Left lung (tissue), 4 donors: ENCODE measurements at regions not wholly inside any gene's neighbourhood (a gene's known extent, or its start where the extent isn't known, plus 50 kb on each side); places are given as distances from the start of the nearest gene placed in this dataset.

Experiments
- ATAC-seq: fragments of 200-7000 bp; cut with Tn5 transposase; one replicate; pipeline ENCODE4 v1.9.1; 2020; ENCODE audit warnings: moderate library complexity
- DNase-seq, 4 donors: peaks; one replicate each; pipeline ENCODE4 v3.0.0-alpha.2; 2013 to 2020
- H3K27ac ChIP-seq, 2 donors: fragments of 200-600 bp; sonication (generic) in 1 of 2; one replicate each; pipeline versions ENCODE4 v1.5.0 to v1.8.0; 2020 to 2021
- H3K27me3 ChIP-seq, 2 donors: fragments of 200-600 bp; sonication (generic) in 1 of 2; one replicate each; pipeline versions ENCODE4 v1.5.0 to v1.8.0; 2020 to 2021
- H3K36me3 ChIP-seq, 2 donors: fragments of 200-600 bp; sonication (generic) in 1 of 2; one replicate each; pipeline versions ENCODE4 v1.5.0 to v1.8.0; 2020 to 2021
- H3K4me1 ChIP-seq, 2 donors: fragments of 200-600 bp; one replicate each; pipeline ENCODE4 v1.8.0; 2021
- H3K4me3 ChIP-seq, 2 donors: fragments of 200-600 bp; sonication (generic) in 1 of 2; one replicate each; pipeline versions ENCODE4 v1.5.0 to v1.8.0; 2020 to 2021; ENCODE audit warnings: mild to moderate bottlenecking in 1 of 2
- H3K9me3 ChIP-seq, 2 donors: fragments of 200-600 bp; sonication (generic) in 1 of 2; one replicate each; pipeline versions ENCODE4 v1.5.0 to v1.8.0; 2020 to 2021
- intact Hi-C, 2 donors: fragments of 100-400 bp; cut with DNase I; formaldehyde crosslinking; loops; one replicate each; pipeline versions ENCODE4 v1.11.2 to v1.14.2; 2022
- TF ChIP-seq, protein P1 (sequence below), 2 donors: fragments of 200-600 bp; sonication (generic) in 1 of 2; IDR thresholded peaks; one replicate each; pipeline versions ENCODE4 v1.5.0 to v1.8.0; 2021; ENCODE audit warnings: antibody characterized with exemption in 2 of 2
- donor health status: DM: no; HTN: yes; CAD: no.
- donor health status: DM: no; HTN: no; CAD: no.

DNA sequence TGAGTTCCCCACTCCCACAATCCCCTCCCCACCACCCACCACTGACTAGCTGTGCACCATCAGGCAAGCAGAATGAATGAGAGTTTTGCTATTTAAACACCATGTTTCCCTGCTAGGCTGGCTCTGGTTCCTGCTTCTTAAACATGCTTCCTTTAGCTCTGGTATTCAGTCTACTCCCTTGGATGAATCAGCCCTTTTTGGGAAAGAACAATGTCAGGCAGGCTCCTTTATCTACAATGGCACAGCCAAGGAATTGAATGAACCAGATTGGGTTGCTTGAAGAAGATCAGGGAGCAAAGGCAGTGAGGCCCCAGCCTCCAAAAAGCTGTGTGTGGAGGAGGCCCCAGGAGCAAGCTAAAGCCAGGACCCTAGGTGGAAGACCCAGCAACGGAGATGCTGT, 92.9 kb upstream of the ISX start:
- intact Hi-C loops = no loop called here
- H3K27me3 ChIP-seq = peaks cover 0 to 10% of the 10 kb centered on the region in 2 donors
- TF ChIP-seq, protein P1, sequence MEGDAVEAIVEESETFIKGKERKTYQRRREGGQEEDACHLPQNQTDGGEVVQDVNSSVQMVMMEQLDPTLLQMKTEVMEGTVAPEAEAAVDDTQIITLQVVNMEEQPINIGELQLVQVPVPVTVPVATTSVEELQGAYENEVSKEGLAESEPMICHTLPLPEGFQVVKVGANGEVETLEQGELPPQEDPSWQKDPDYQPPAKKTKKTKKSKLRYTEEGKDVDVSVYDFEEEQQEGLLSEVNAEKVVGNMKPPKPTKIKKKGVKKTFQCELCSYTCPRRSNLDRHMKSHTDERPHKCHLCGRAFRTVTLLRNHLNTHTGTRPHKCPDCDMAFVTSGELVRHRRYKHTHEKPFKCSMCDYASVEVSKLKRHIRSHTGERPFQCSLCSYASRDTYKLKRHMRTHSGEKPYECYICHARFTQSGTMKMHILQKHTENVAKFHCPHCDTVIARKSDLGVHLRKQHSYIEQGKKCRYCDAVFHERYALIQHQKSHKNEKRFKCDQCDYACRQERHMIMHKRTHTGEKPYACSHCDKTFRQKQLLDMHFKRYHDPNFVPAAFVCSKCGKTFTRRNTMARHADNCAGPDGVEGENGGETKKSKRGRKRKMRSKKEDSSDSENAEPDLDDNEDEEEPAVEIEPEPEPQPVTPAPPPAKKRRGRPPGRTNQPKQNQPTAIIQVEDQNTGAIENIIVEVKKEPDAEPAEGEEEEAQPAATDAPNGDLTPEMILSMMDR (IDR thresholded peaks at IDR 0.05) = no peak
- ATAC-seq (no peak), DNase-seq (no peak)
- H3K4me1 ChIP-seq = no peaks in the 10 kb centered on the region
- no peak overlapping the region for H3K4me3 ChIP-seq
- H3K9me3 ChIP-seq = peaks cover 0 to 7% of the 10 kb centered on the region in 2 donors
- H3K36me3 ChIP-seq = no peaks in the 10 kb centered on the region
- no peak overlapping the region for H3K27ac ChIP-seq

DNA sequence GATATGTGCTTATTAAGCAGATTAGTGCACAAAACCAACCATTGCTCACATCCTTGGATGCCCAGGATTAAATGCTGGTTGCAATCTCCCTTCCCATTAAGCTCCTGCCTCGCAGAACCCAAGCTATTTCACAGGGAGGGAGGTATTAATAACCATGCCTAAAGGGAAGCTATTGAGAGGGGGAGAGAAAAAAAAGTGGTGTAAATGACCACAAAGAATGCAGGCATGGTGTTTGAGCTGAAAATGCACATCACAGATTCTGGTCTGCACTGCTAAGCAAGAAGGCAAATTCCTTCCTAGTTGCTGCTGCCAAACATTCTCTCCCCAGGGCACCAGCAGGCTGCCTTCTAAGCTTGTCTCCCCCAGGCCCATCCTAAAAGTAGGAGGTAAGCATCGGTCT, 92.0 kb upstream of the ISX start:
- no peak overlapping the region for H3K27ac ChIP-seq
- no peaks in the 10 kb centered on the region for H3K4me1 ChIP-seq
- H3K36me3 ChIP-seq = no peaks in the 10 kb centered on the region
- TF ChIP-seq, protein P1 (IDR thresholded peaks at IDR 0.05) = no peak
- intact Hi-C loops = no loop called here
- peaks cover 0 to 7% of the 10 kb centered on the region in 2 donors for H3K9me3 ChIP-seq
- peaks cover 0 to 10% of the 10 kb centered on the region in 2 donors for H3K27me3 ChIP-seq
- no peak overlapping the region for H3K4me3 ChIP-seq
- ATAC-seq = no peak
- DNase-seq = no peak

DNA sequence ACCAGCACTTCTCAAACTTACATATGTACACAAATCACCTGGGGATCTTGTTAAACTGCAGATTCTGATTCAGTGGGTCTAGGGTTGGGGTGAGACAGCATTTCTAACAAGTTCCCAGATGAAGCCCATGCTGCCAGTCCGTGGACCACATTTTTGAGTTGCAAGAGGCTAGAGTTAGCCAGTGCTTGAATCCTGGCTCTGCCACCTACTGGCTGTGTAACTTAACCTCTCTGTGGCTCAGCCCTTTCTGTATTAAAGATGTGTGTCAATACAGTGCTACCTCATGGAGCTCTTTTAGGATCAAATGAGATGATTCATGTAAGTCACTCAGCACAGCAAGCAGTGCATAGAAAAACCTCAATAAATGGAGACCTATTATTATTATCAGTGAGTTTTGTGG, 90.2 kb upstream of the ISX start:
- ATAC-seq (no peak), DNase-seq (no peak)
- H3K4me3 ChIP-seq = no peak overlapping the region
- H3K4me1 ChIP-seq = no peaks in the 10 kb centered on the region
- H3K36me3 ChIP-seq = no peaks in the 10 kb centered on the region
- TF ChIP-seq, protein P1 (IDR thresholded peaks at IDR 0.05) = no peak
- H3K9me3 ChIP-seq = peaks cover 0 to 7% of the 10 kb centered on the region in 2 donors
- peaks cover 0 to 10% of the 10 kb centered on the region in 2 donors for H3K27me3 ChIP-seq
- intact Hi-C loops = no loop called here
- H3K27ac ChIP-seq = no peak overlapping the region

DNA sequence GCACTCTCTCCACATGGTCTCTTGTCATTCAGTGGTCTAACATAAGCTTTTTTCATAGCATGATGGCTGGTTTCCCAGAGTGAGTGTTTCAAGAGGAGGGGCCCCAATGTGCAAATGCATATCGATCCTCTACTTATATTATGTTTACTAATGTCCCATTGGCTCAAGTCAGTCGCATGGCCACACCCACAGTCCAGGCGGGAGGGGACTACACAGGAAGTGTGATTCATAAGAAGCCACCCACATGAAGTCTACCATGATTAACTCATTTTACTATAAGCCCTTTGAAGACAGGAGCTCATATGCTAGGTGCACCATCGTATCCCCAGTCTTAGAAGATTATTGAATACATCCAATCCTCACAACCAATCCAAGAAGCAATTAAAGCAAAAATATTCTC, 89.5 kb upstream of the ISX start:
- DNase-seq (no peak), ATAC-seq (no peak)
- TF ChIP-seq, protein P1 (IDR thresholded peaks at IDR 0.05) = no peak
- intact Hi-C loops = no loop called here
- Histone ChIP-seq H3K9me3 (peaks cover 0 to 7% of the 10 kb centered on the region in 2 donors), H3K4me3 (no peak overlapping the region), H3K27ac (no peak overlapping the region), H3K4me1 (no peaks in the 10 kb centered on the region), H3K36me3 (no peaks in the 10 kb centered on the region), H3K27me3 (peaks cover 0 to 10% of the 10 kb centered on the region in 2 donors)

DNA sequence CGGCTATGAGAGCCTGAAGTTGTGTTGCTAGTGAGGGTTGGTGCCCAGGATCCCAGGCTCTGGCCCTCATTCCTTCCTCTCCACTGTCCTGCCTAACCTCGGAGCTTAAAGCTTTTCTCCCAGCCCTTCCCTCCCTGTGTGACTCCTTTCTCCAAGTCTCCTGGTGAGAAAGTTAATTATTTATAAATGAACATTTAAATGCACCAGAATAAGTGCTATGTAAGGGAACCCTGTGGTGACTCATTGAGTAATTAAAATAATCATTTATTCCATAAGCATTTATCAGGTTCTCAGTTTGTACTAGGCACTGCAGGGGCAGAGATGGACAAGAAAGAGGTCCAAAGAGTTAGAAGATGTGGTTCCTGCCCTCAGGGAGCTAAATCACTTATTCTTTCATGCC, 89.1 kb upstream of the ISX start:
- TF ChIP-seq, protein P1 (IDR thresholded peaks at IDR 0.05) = no peak
- Histone ChIP-seq H3K27ac (no peak overlapping the region), H3K36me3 (no peaks in the 10 kb centered on the region), H3K4me3 (no peak overlapping the region), H3K9me3 (peaks cover 0 to 7% of the 10 kb centered on the region in 2 donors), H3K4me1 (no peaks in the 10 kb centered on the region), H3K27me3 (peaks cover 0 to 8% of the 10 kb centered on the region in 2 donors)
- intact Hi-C loops = no loop called here
- DNase-seq (no peak), ATAC-seq (no peak)
